H1 (cell line): ENCODE measurements at regions not wholly inside any gene's neighbourhood (a gene's known extent, or its start where the extent isn't known, plus 50 kb on each side); places are given as distances from the start of the nearest gene placed in this dataset.

Experiments used
- BCL11A ChIP-seq, 2 experiments: IDR thresholded peaks; one replicate each; pipeline ENCODE4 v1.6.1; 2011; ENCODE audit warnings: low read depth in 2 of 2, low read length in 2 of 2, mild to moderate bottlenecking in 2 of 2
- CBX8 ChIP-seq: fragments of 300-800, 300-1000 bp; sonication (generic); IDR thresholded peaks from 2 replicates; pipeline ENCODE4 v1.7.1; 2016; ENCODE audit warnings: low read depth, low read length, borderline replicate concordance
- CREB1 ChIP-seq: IDR thresholded peaks from 2 replicates; pipeline ENCODE4 v1.6.1; 2012; ENCODE audit warnings: inconsistent platforms
- CTCF ChIP-seq, 3 experiments: IDR thresholded peaks; 1 replicate in 2 of 3; 2 replicates in 1 of 3; pipeline versions ENCODE4 v1.5.1 to v1.6.1; 2011; ENCODE audit warnings: low read length in 3 of 3, mild to moderate bottlenecking in 3 of 3, inconsistent platforms in 2 of 3, low read depth in 1 of 3, moderate library complexity in 1 of 3; ENCODE audit not compliant: insufficient read depth in 1 of 3; ENCODE audit errors: control extremely low read depth in 1 of 3
- EZH2 ChIP-seq: fragments of 200-600 bp; sonication (generic); IDR thresholded peaks from 2 replicates; pipeline ENCODE4 v1.7.1; 2012; ENCODE audit warnings: low read depth, mild to moderate bottlenecking, moderate library complexity, low read length, inconsistent platforms; ENCODE audit not compliant: severe bottlenecking
- HDAC6 ChIP-seq: IDR thresholded peaks from one replicate; pipeline ENCODE4 v1.7.1; 2012; ENCODE audit warnings: low read depth, mild to moderate bottlenecking, inconsistent platforms, low read length, moderate library complexity
- NANOG ChIP-seq: IDR thresholded peaks from 2 replicates; pipeline ENCODE4 v1.6.1; 2011; ENCODE audit warnings: low read length, low read depth, mild to moderate bottlenecking, inconsistent platforms; ENCODE audit not compliant: insufficient read depth, poor library complexity, severe bottlenecking
- NRF1 ChIP-seq: IDR thresholded peaks from 2 replicates; pipeline ENCODE4 v1.6.1; 2011; ENCODE audit warnings: mild to moderate bottlenecking, low read depth, low read length, improper control_type of control experiment
- SP1 ChIP-seq: IDR thresholded peaks from 2 replicates; pipeline ENCODE4 v1.6.1; 2011; ENCODE audit warnings: low read depth, low read length
- TCF12 ChIP-seq: IDR thresholded peaks from 2 replicates; pipeline ENCODE4 v1.6.1; 2011; ENCODE audit warnings: low read depth, mild to moderate bottlenecking, low read length

DNA sequence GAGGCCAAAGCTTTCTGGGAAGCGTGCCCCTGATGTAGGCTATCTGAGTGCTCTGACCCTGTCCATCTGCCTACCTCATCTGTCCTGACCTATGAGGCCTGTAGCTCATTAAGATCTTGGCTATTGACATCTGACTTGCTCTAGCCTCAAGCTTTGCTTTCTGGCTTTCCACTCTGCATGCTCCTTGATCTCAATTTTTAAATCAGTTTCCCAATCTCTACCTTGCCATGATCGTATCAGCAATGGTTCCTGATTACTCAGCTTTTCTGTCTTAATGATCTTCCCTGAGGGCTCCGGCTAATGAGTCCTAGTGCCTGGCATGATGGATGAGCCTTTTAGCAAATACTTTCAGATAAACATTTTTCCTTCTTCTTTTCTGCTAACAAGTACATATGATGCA is 262.0 kb downstream of the NDFIP2 start:
- TF ChIP-seq HDAC6: no peak
- no peak for TF ChIP-seq SP1
- no peak for TF ChIP-seq CREB1
- no peak for TF ChIP-seq CBX8
- TF ChIP-seq NRF1: no peak
- TF ChIP-seq BCL11A (IDR thresholded peaks at IDR 0.05; ENCODE audit: low read depth in 2 of 2, low read length in 2 of 2): no peak
- no peak for TF ChIP-seq CTCF (IDR thresholded peaks at IDR 0.05; ENCODE audit: control extremely low read depth in 1 of 3, insufficient read depth in 1 of 3, low read depth in 1 of 3, low read length in 3 of 3)
- TF ChIP-seq NANOG: no peak
- TF ChIP-seq EZH2: no peak
- no peak for TF ChIP-seq TCF12
